HL-60 (cell line): ENCODE measurements at regions not wholly inside any gene's neighbourhood (a gene's known extent, or its start where the extent isn't known, plus 50 kb on each side); places are given as distances from the start of the nearest gene placed in this dataset.

ENCODE experiments used
- DNase-seq, 2 experiments: peaks; one replicate each; pipeline ENCODE4 v3.0.0-alpha.2; 2010 to 2020; ENCODE audit warnings: low read depth in 1 of 2, low spot score in 1 of 2
- H3K27ac ChIP-seq: fragments of 250-450 bp; sonication (Bioruptor Pico); replicated peaks from 2 replicates; pipeline ENCODE4 v1.5.1; 2020; ENCODE audit warnings: mild to moderate bottlenecking, moderate library complexity
- H3K27me3 ChIP-seq: fragments of 250-450 bp; sonication (Bioruptor Pico); 2 replicates; pipeline ENCODE4 v1.5.1; 2021; ENCODE audit warnings: mild to moderate bottlenecking, moderate library complexity; ENCODE audit not compliant: insufficient read depth, poor library complexity, severe bottlenecking
- H3K4me3 ChIP-seq: replicated peaks from 2 replicates; pipeline ENCODE4 v1.5.1; 2011; ENCODE audit warnings: mild to moderate bottlenecking, control low read depth, low read length; ENCODE audit not compliant: insufficient read depth
- CTCF ChIP-seq: IDR thresholded peaks from one replicate; pipeline ENCODE4 v1.5.1; 2011; ENCODE audit warnings: low read length, control low read depth, inconsistent platforms; ENCODE audit not compliant: insufficient read depth
- GABPA ChIP-seq: IDR thresholded peaks from 2 replicates; pipeline ENCODE4 v1.6.1; 2012; ENCODE audit warnings: low read depth
- POLR2AphosphoS5 ChIP-seq: IDR thresholded peaks from 2 replicates; pipeline ENCODE4 v1.6.1; 2012; ENCODE audit warnings: low read depth
- REST ChIP-seq: IDR thresholded peaks from 2 replicates; pipeline ENCODE4 v1.6.1; 2012; ENCODE audit warnings: low read depth; ENCODE audit not compliant: insufficient replicate concordance
- SPI1 ChIP-seq: IDR thresholded peaks from 2 replicates; pipeline ENCODE4 v1.6.1; 2012; ENCODE audit warnings: low read depth, mild to moderate bottlenecking, borderline replicate concordance

GRCh38 chr13:111881700-111882099 lies 185.2 kb upstream of the SOX1 start:
- H3K27ac ChIP-seq = no peak overlapping the region
- TF ChIP-seq POLR2AphosphoS5 = no peak
- no peak for TF ChIP-seq CTCF
- TF ChIP-seq SPI1 = no peak
- TF ChIP-seq REST = no peak
- TF ChIP-seq GABPA = no peak
- H3K27me3 ChIP-seq = no peaks in the 10 kb centered on the region
- no peak for DNase-seq
- no peak overlapping the region for H3K4me3 ChIP-seq

- TF ChIP-seq GABPA (no peak), REST (no peak), POLR2AphosphoS5 (no peak), SPI1 (no peak), CTCF (no peak)
- no peak overlapping the region for H3K4me3 ChIP-seq
- no peak overlapping the region for H3K27ac ChIP-seq
- H3K27me3 ChIP-seq = peaks cover under 1% of the 10 kb centered on the region
- DNase-seq = no peak
These were observed 184.6 kb upstream of the SOX1 start for GRCh38 chr13:111882351-111882750.

- Histone ChIP-seq H3K27me3 (peaks cover 4% of the 10 kb centered on the region), H3K27ac (no peak overlapping the region), H3K4me3 (no peak overlapping the region)
- DNase-seq = no peak
- TF ChIP-seq GABPA (no peak), SPI1 (no peak), POLR2AphosphoS5 (no peak), CTCF (no peak), REST (no peak)
These were observed 183.2 kb upstream of the SOX1 start for GRCh38 chr13:111883571-111884343.
